K562 (cell line): ENCODE measurements at regions not wholly inside any gene's neighbourhood (a gene's known extent, or its start where the extent isn't known, plus 50 kb on each side); places are given as distances from the start of the nearest gene placed in this dataset.
A peak's percentile ranks its signal among the peaks of the same experiment; 100 is the strongest.

Experiments used
- ATAC-seq: fragments of 200-7000 bp; cut with Tn5 transposase; 3 replicates; pipeline ENCODE4 v1.9.1; 2020; ENCODE audit warnings: moderate library complexity
- BruUV-seq: library from RNA; stranded (reverse); fragments of 400-500 nt; replicated peaks from 2 replicates; lab custom pipeline; 2021; lab: Mats Ljungman, UMichigan
- CTCF ChIA-PET: fragments of 300-600 bp; formaldehyde crosslinking; extraction: SDS; loops from one replicate; lab custom pipeline; 2021; ENCODE audit warnings: low intra/inter-chr PET ratio; lab: Yijun Ruan, JAX
- POLR2A ChIA-PET: fragments of 300-600, 350-650 bp; sonication (Branson Sonifier 250); formaldehyde crosslinking; extraction: SDS; loops from one replicate; lab custom pipeline; 2021; ENCODE audit warnings: antibody characterized with exemption, inconsistent platforms; lab: Yijun Ruan, JAX
- DNase-seq, 4 experiments: peaks; one replicate each; pipeline versions ENCODE4 v3.0.0 to v3.0.0-alpha.2; 2011 to 2018; ENCODE audit warnings: low spot score in 3 of 4, mixed read lengths in 3 of 4; ENCODE audit errors: extremely low read depth in 1 of 4
- FAIRE-seq: peaks from 2 replicates; lab custom pipeline; 2011; peaks lifted over from hg19 to GRCh38; lab: Jason Lieb, UNC
- H2AFZ ChIP-seq: 2 replicates; pipeline ENCODE4 v1.6.0; 2011; ENCODE audit warnings: low read depth, low read length, control low read depth, inconsistent platforms
- H3K27ac ChIP-seq: fragments of 200-600 bp; 3 replicates; pipeline ENCODE4 v1.8.0; 2011; ENCODE audit warnings: low read depth, mild to moderate bottlenecking, control low read depth, inconsistent platforms, low read length, moderate library complexity, mixed read lengths; ENCODE audit errors: extremely low read depth
- H3K27me3 ChIP-seq, 2 experiments: fragments of 300-600 bp in 1 of 2; 2 replicates in 1 of 2; 3 replicates in 1 of 2; pipeline versions ENCODE4 v1.6.0 to v1.8.0; 2011; ENCODE audit warnings: inconsistent platforms in 2 of 2, low read length in 2 of 2, mild to moderate bottlenecking in 1 of 2, mixed read lengths in 1 of 2, moderate library complexity in 1 of 2; ENCODE audit not compliant: control insufficient read depth in 2 of 2, insufficient read depth in 2 of 2
- H3K36me3 ChIP-seq: fragments of 300-600 bp; 3 replicates; pipeline ENCODE4 v1.8.0; 2011; ENCODE audit warnings: mild to moderate bottlenecking, low read length, inconsistent platforms; ENCODE audit not compliant: control insufficient read depth, insufficient read depth
- H3K4me1 ChIP-seq, 2 experiments: fragments of 200-600 bp in 1 of 2; replicated peaks in 1 of 2; 2 replicates in 1 of 2; 3 replicates in 1 of 2; pipeline versions ENCODE4 v1.5.1 to v1.8.0; 2011; ENCODE audit warnings: inconsistent platforms in 2 of 2, low read length in 2 of 2, mild to moderate bottlenecking in 1 of 2, mixed read lengths in 1 of 2, moderate library complexity in 1 of 2; ENCODE audit not compliant: control insufficient read depth in 2 of 2, insufficient read depth in 2 of 2
- H3K4me2 ChIP-seq: 2 replicates; pipeline ENCODE4 v1.6.1; 2011; ENCODE audit warnings: low read length, control low read depth, inconsistent platforms, mixed read lengths; ENCODE audit not compliant: insufficient read depth
- H3K4me3 ChIP-seq: fragments of 200-600 bp; sonication (generic), shearing (Covaris generic); 2 replicates; pipeline ENCODE4 v1.5.1; 2016; ENCODE audit warnings: control low read depth, inconsistent platforms
- H3K79me2 ChIP-seq: fragments of 200-600 bp; 3 replicates; pipeline ENCODE4 v1.8.0; 2011; ENCODE audit warnings: low read length, inconsistent platforms; ENCODE audit not compliant: control insufficient read depth, insufficient read depth
- H3K9ac ChIP-seq, 2 experiments: 2 replicates each; pipeline versions ENCODE4 v1.6.0 to v1.6.1; 2011; ENCODE audit warnings: low read depth in 2 of 2, low read length in 2 of 2, control low read depth in 1 of 2, inconsistent platforms in 1 of 2, mild to moderate bottlenecking in 1 of 2, mixed read lengths in 1 of 2; ENCODE audit not compliant: insufficient read depth in 1 of 2
- H3K9me1 ChIP-seq: one replicate; pipeline ENCODE4 v1.6.0; 2011; ENCODE audit warnings: inconsistent platforms, mild to moderate bottlenecking, low read length, moderate library complexity; ENCODE audit not compliant: control insufficient read depth, insufficient read depth
- H3K9me3 ChIP-seq: replicated peaks from 2 replicates; pipeline ENCODE4 v1.5.1; 2011; ENCODE audit warnings: low read depth, low read length, inconsistent platforms; ENCODE audit not compliant: control insufficient read depth, insufficient read depth
- H4K20me1 ChIP-seq: replicated peaks from 2 replicates; pipeline ENCODE4 v1.6.1; 2011; ENCODE audit warnings: low read length, inconsistent platforms, mixed read lengths; ENCODE audit not compliant: control insufficient read depth, insufficient read depth
- CTCF ChIP-seq, 3 experiments: IDR thresholded peaks in 2 of 3; conservative IDR thresholded peaks in 1 of 3; 2 replicates each; pipeline ENCODE4 v1.5.1; 2011 to 2012; ENCODE audit warnings: low read length in 3 of 3, mild to moderate bottlenecking in 3 of 3, control low read depth in 2 of 3, improper control_type of control experiment in 1 of 3, inconsistent platforms in 1 of 3, low read depth in 1 of 3, mixed read lengths in 1 of 3, moderate library complexity in 1 of 3; ENCODE audit not compliant: insufficient read depth in 2 of 3
- RAD21 ChIP-seq, 2 experiments: fragments of 250-450 bp in 1 of 2; fragments of 450-650 bp in 1 of 2; sonication (Bioruptor Pico) in 1 of 2; formaldehyde crosslinking in 1 of 2; IDR thresholded peaks in 1 of 2; conservative IDR thresholded peaks in 1 of 2; 2 replicates each; pipeline versions ENCODE4 v1.4.0 to v1.8.0; 2020 to 2022; ENCODE audit warnings: mild to moderate bottlenecking in 2 of 2, moderate library complexity in 1 of 2
- SAFB2 ChIP-seq: fragments of 200-400 bp; formaldehyde crosslinking; IDR thresholded peaks from 2 replicates; pipeline ENCODE4 v1.6.1; 2018; ENCODE audit warnings: borderline replicate concordance, low read length, low read depth, moderate library complexity; ENCODE audit not compliant: severe bottlenecking
- USF2 ChIP-seq: sonication (generic); formaldehyde crosslinking; IDR thresholded peaks from 2 replicates; pipeline ENCODE4 v1.5.0; 2020; ENCODE audit warnings: missing genetic modification reagents
- WGBS: fragments of 100-300 bp; shearing (Covaris generic); methylation state at CpG from one replicate; pipeline ENCODE4 v1.1.6; 2016; ENCODE audit warnings: low coverage, mixed read lengths; ENCODE audit not compliant: insufficient coverage; ENCODE audit errors: missing lambda C conversion rate; 5-methylcytosine and 5-hydroxymethylcytosine counted together
- in situ Hi-C: fragments of 300-500 bp; cut with MboI; formaldehyde crosslinking; loops from 4 replicates; pipeline ENCODE4 v1.15.0; 2018; ENCODE audit warnings: inconsistent platforms, mixed read lengths
- intact Hi-C: fragments of 100-400 bp; cut with micrococcal nuclease; formaldehyde crosslinking; loops from 2 replicates; pipeline ENCODE4 v1.14.2; 2022
- TF ChIP-seq, protein P1 (sequence below): fragments of 250-450 bp; sonication (Bioruptor Pico); IDR thresholded peaks from 2 replicates; pipeline ENCODE4 v1.8.0; 2021; ENCODE audit warnings: mild to moderate bottlenecking, moderate library complexity

- in situ Hi-C loops: no loop called here
- no TSS peak for BruUV-seq
- ATAC-seq (no peak), DNase-seq (no peak), FAIRE-seq (no peak)
- H3K27ac ChIP-seq: no peak overlapping the region
- POLR2A ChIA-PET: interaction anchor here (1.0 kb wide), 1 partner anchor 11 kb away, joined by 3 read pairs; no protein-coding TSS in a partner anchor
- no peak overlapping the region for H2AFZ ChIP-seq
- H3K9me3 ChIP-seq: no peaks in the 10 kb centered on the region
- no peaks in the 10 kb centered on the region for H3K9me1 ChIP-seq
- H3K27me3 ChIP-seq: no peaks in the 10 kb centered on the region; a peak in 1 of 5 replicates
- H3K9ac ChIP-seq: no peak overlapping the region
- H3K4me3 ChIP-seq: no peak overlapping the region
- intact Hi-C loops: no loop called here
- TF ChIP-seq SAFB2: no peak
- peak; percentile 14; the same call in 1 of the 2 replicates for TF ChIP-seq USF2 (CRISPR knock-in tag)
- no peak overlapping the region for H3K4me2 ChIP-seq
- no peaks in the 10 kb centered on the region for H3K79me2 ChIP-seq
- no peaks in the 10 kb centered on the region for H3K36me3 ChIP-seq
- CTCF ChIA-PET: no interaction called here
- H3K4me1 ChIP-seq: no peaks in the 10 kb centered on the region
- H4K20me1 ChIP-seq: 0 out of 2 replicates have a peak, but pooled peaks cover 3% of the 10 kb centered on the region
These were observed 153.8 kb downstream of the ACTL8 start for GRCh38 chr1:17908945-17909344.

DNA sequence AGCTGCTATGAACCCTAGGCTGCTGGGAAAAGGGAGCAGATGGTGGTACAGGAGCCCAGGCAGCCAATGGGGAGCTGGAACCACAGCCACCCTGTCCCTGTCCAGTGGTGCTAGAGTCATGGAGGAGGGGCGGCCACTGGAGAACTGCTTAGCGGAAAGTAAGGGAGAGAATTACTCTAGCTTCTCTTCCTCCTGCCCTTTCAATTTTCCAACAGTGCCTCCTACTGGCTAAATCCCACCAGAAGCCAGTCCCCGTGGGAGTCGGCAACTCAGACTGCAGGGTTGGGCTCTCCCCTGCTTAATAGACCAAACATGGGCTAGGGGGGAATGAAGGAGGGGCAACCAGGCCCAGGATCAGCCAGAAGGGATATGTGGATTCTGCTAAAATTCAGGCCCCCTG, 154.5 kb downstream of the ACTL8 start:
- CTCF ChIA-PET: no interaction called here
- in situ Hi-C loops: no loop called here
- H3K27me3 ChIP-seq: no peaks in the 10 kb centered on the region; a peak in 1 of 5 replicates

More for the DNA sequence above, 154.5 kb downstream of the ACTL8 start:
- POLR2A ChIA-PET: interaction anchor here (1.0 kb wide), 1 partner anchor 11 kb away, joined by 3 read pairs; no protein-coding TSS in a partner anchor
- peak in 1 of 2 experiments; percentile 35; a peak in 2 of 4 replicates for TF ChIP-seq RAD21 (CRISPR knock-in tag; conservative IDR thresholded peaks at IDR 0.05 in 1 of 2, IDR thresholded peaks at IDR 0.05 in 1 of 2)
- TF ChIP-seq, protein P1, sequence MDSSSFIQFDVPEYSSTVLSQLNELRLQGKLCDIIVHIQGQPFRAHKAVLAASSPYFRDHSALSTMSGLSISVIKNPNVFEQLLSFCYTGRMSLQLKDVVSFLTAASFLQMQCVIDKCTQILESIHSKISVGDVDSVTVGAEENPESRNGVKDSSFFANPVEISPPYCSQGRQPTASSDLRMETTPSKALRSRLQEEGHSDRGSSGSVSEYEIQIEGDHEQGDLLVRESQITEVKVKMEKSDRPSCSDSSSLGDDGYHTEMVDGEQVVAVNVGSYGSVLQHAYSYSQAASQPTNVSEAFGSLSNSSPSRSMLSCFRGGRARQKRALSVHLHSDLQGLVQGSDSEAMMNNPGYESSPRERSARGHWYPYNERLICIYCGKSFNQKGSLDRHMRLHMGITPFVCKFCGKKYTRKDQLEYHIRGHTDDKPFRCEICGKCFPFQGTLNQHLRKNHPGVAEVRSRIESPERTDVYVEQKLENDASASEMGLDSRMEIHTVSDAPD (CRISPR knock-in tag): no peak
- peak; percentile 34 to 51 (median 45) for TF ChIP-seq CTCF (IDR thresholded peaks at IDR 0.05 in 2 of 3, conservative IDR thresholded peaks at IDR 0.05 in 1 of 3; ENCODE audit: insufficient read depth in 2 of 3, low read depth in 1 of 3, low read length in 3 of 3)
- no peak for FAIRE-seq
- Histone ChIP-seq H3K79me2 (no peaks in the 10 kb centered on the region), H3K27ac (no peak overlapping the region), H3K4me3 (no peak overlapping the region), H4K20me1 (peaks cover 6% of the 10 kb centered on the region; the same call in 1 of the 2 replicates), H3K9me3 (no peaks in the 10 kb centered on the region), H3K4me2 (no peak overlapping the region), H3K4me1 (no peaks in the 10 kb centered on the region), H3K9ac (no peak overlapping the region), H2AFZ (no peak overlapping the region), H3K36me3 (no peaks in the 10 kb centered on the region), H3K9me1 (no peaks in the 10 kb centered on the region)
- BruUV-seq: no TSS peak
- peak in 3 of 4 experiments; percentile 14 to 31 (median 23) for DNase-seq
- 5% methylated on average over 4 of the region's 4 CpGs for WGBS
- ATAC-seq: peak; percentile 60
- intact Hi-C loops: no loop called here
